CD14-positive monocyte (primary cell): ENCODE measurements at regions not wholly inside any gene's neighbourhood (a gene's known extent, or its start where the extent isn't known, plus 50 kb on each side); places are given as distances from the start of the nearest gene placed in this dataset.

ENCODE experiments used
- DNase-seq, 3 donors: peaks; one replicate each; pipeline ENCODE4 v3.0.0-alpha.2; 2011 to 2022
- H2AFZ ChIP-seq: 2 replicates; pipeline ENCODE4 v1.6.0; 2012; ENCODE audit warnings: mild to moderate bottlenecking, low read depth, low read length, inconsistent platforms; ENCODE audit not compliant: insufficient read depth, poor library complexity, severe bottlenecking
- H3K27ac ChIP-seq, 2 donors: 1 replicate in 1 of 2; 2 replicates in 1 of 2; pipeline ENCODE4 v1.5.1; 2012 to 2013; ENCODE audit warnings: low read length in 2 of 2, control low read depth in 1 of 2, inconsistent platforms in 1 of 2, low read depth in 1 of 2, mild to moderate bottlenecking in 1 of 2
- H3K27me3 ChIP-seq, 2 donors: one replicate each; pipeline versions ENCODE4 v1.6.0 to v1.6.1; 2011 to 2013; ENCODE audit warnings: low read length in 2 of 2; ENCODE audit not compliant: control insufficient read depth in 2 of 2, insufficient read depth in 2 of 2
- H3K36me3 ChIP-seq, 2 donors: replicated peaks in 1 of 2; 1 replicate in 1 of 2; 2 replicates in 1 of 2; pipeline versions ENCODE4 v1.5.1 to v1.6.1; 2012 to 2013; ENCODE audit warnings: low read length in 2 of 2, control low read depth in 1 of 2, inconsistent platforms in 1 of 2, mild to moderate bottlenecking in 1 of 2; ENCODE audit not compliant: insufficient read depth in 2 of 2, control insufficient read depth in 1 of 2
- H3K4me1 ChIP-seq, 2 donors: 1 replicate in 1 of 2; 2 replicates in 1 of 2; pipeline versions ENCODE4 v1.5.1 to v1.6.1; 2012 to 2013; ENCODE audit warnings: low read length in 2 of 2, control low read depth in 1 of 2, inconsistent platforms in 1 of 2, mild to moderate bottlenecking in 1 of 2, moderate library complexity in 1 of 2; ENCODE audit not compliant: insufficient read depth in 2 of 2, control insufficient read depth in 1 of 2
- H3K4me2 ChIP-seq: replicated peaks from 2 replicates; pipeline ENCODE3; 2012; ENCODE audit warnings: low read length, moderate library complexity, mild to moderate bottlenecking; ENCODE audit not compliant: poor library complexity, severe bottlenecking; ENCODE audit errors: extremely low read depth
- H3K4me3 ChIP-seq, 3 experiments: fragments of 200-600 bp in 1 of 3; sonication (generic) in 1 of 3; replicated peaks in 1 of 3; 1 replicate in 2 of 3; 2 replicates in 1 of 3; pipeline ENCODE4 v1.5.1; 2011 to 2013; ENCODE audit warnings: low read length in 3 of 3, mild to moderate bottlenecking in 3 of 3, control low read depth in 2 of 3, low read depth in 2 of 3, inconsistent platforms in 1 of 3, moderate library complexity in 1 of 3
- H3K79me2 ChIP-seq: 2 replicates; pipeline ENCODE4 v1.6.0; 2012; ENCODE audit warnings: mild to moderate bottlenecking, control low read depth, inconsistent platforms, low read length, moderate library complexity; ENCODE audit not compliant: insufficient read depth
- H3K9ac ChIP-seq: 2 replicates; pipeline ENCODE4 v1.6.0; 2017; ENCODE audit warnings: low read length, mild to moderate bottlenecking; ENCODE audit not compliant: insufficient read depth, poor library complexity, severe bottlenecking
- H3K9me3 ChIP-seq, 2 donors: replicated peaks in 1 of 2; 1 replicate in 1 of 2; 2 replicates in 1 of 2; pipeline versions ENCODE4 v1.5.1 to v1.6.1; 2012 to 2013; ENCODE audit warnings: low read length in 2 of 2, control low read depth in 1 of 2; ENCODE audit not compliant: control insufficient read depth in 1 of 2, insufficient read depth in 1 of 2
- H4K20me1 ChIP-seq: 2 replicates; pipeline ENCODE4 v1.6.0; 2012; ENCODE audit warnings: mild to moderate bottlenecking, low read length, control low read depth, moderate library complexity; ENCODE audit not compliant: insufficient read depth
- H3K27ac Mint-ChIP-seq, 7 donors: one replicate each; pipeline ENCODE4 v1.8.0; 2020; ENCODE audit warnings: mild to moderate bottlenecking in 7 of 7, mixed read lengths in 7 of 7, moderate library complexity in 6 of 7, inconsistent platforms in 2 of 7
- H3K27me3 Mint-ChIP-seq, 3 donors: one replicate each; pipeline ENCODE4 v1.8.0; 2021 to 2022; ENCODE audit warnings: low read depth in 3 of 3, mild to moderate bottlenecking in 3 of 3, mixed read lengths in 3 of 3, moderate library complexity in 3 of 3, inconsistent platforms in 1 of 3
- H3K36me3 Mint-ChIP-seq, 2 donors: one replicate each; pipeline ENCODE4 v1.8.0; 2020; ENCODE audit warnings: mixed read lengths in 2 of 2, inconsistent platforms in 1 of 2, mild to moderate bottlenecking in 1 of 2
- H3K4me1 Mint-ChIP-seq: one replicate; pipeline ENCODE4 v1.8.0; 2020; ENCODE audit warnings: mild to moderate bottlenecking, mixed read lengths
- H3K4me3 Mint-ChIP-seq, 2 donors: one replicate each; pipeline ENCODE4 v1.8.0; 2020; ENCODE audit warnings: mild to moderate bottlenecking in 2 of 2, mixed read lengths in 2 of 2, moderate library complexity in 1 of 2
- H3K9me3 Mint-ChIP-seq, 7 donors: one replicate each; pipeline ENCODE4 v1.8.0; 2020 to 2022; ENCODE audit warnings: mixed read lengths in 7 of 7, mild to moderate bottlenecking in 6 of 7, moderate library complexity in 6 of 7, inconsistent platforms in 2 of 7
- CTCF ChIP-seq: fragments of 200-600 bp; IDR thresholded peaks from one replicate; pipeline ENCODE4 v1.8.0; 2022; ENCODE audit warnings: antibody characterized with exemption, mild to moderate bottlenecking
- WGBS: methylation state at CpG from one replicate; pipeline ENCODE4 v1.1.5; 2013; ENCODE audit warnings: missing lambda C conversion rate; ENCODE audit not compliant: insufficient coverage; 5-methylcytosine and 5-hydroxymethylcytosine counted together
- intact Hi-C, 2 donors: fragments of 100-400 bp; cut with micrococcal nuclease; formaldehyde crosslinking; loops; one replicate each; pipeline versions ENCODE4 v1.15.0 to v1.15.1; 2023

- H3K27ac ChIP-seq: no peak overlapping the region
- no peak overlapping the region for H3K4me3 ChIP-seq
- H3K4me1 Mint-ChIP-seq: no peaks in the 10 kb centered on the region
- H3K27me3 Mint-ChIP-seq: peaks cover 0 to 2% (median 0%) of the 10 kb centered on the region in 3 donors
- H3K4me1 ChIP-seq: no peaks in the 10 kb centered on the region
- H3K4me3 Mint-ChIP-seq: no peak overlapping the region
- TF ChIP-seq CTCF: no peak
- H3K9me3 ChIP-seq: no peaks in the 10 kb centered on the region
- WGBS: no CpG with 5 or more reads among the region's 1 CpG
- H3K27ac Mint-ChIP-seq: no peak overlapping the region
- H3K36me3 ChIP-seq: no peaks in the 10 kb centered on the region
- no peak overlapping the region for H3K9ac ChIP-seq
- no peaks in the 10 kb centered on the region for H3K36me3 Mint-ChIP-seq
- DNase-seq: no peak
- H3K79me2 ChIP-seq: no peaks in the 10 kb centered on the region
- H2AFZ ChIP-seq: no peak overlapping the region
- peaks cover 0 to 2% (median 0%) of the 10 kb centered on the region in 7 donors for H3K9me3 Mint-ChIP-seq
- no peaks in the 10 kb centered on the region for H4K20me1 ChIP-seq
- H3K4me2 ChIP-seq: no peak overlapping the region
- intact Hi-C loops: no loop called here
- no peaks in the 10 kb centered on the region for H3K27me3 ChIP-seq
These were observed 471.5 kb upstream of the IL12A start for GRCh38 chr3:159517105-159517504.

GRCh38 chr3:159520638-159521037, 468.0 kb upstream of the IL12A start:
- H3K27me3 ChIP-seq: no peaks in the 10 kb centered on the region
- H3K4me2 ChIP-seq: no peak overlapping the region
- Mint-ChIP-seq H3K4me3 (no peak overlapping the region), H3K9me3 (no peaks in the 10 kb centered on the region), H3K4me1 (no peaks in the 10 kb centered on the region), H3K27ac (no peak overlapping the region), H3K27me3 (no peaks in the 10 kb centered on the region), H3K36me3 (no peaks in the 10 kb centered on the region)
- no peaks in the 10 kb centered on the region for H3K36me3 ChIP-seq
- no peaks in the 10 kb centered on the region for H3K9me3 ChIP-seq
- no peak overlapping the region for H2AFZ ChIP-seq
- no peak overlapping the region for H3K9ac ChIP-seq
- no peak overlapping the region for H3K27ac ChIP-seq
- no peaks in the 10 kb centered on the region for H3K4me1 ChIP-seq
- no CpG with 5 or more reads among the region's 3 CpGs for WGBS
- intact Hi-C loops: no loop called here
- H3K4me3 ChIP-seq: no peak overlapping the region
- no peak for TF ChIP-seq CTCF
- no peak for DNase-seq
- H4K20me1 ChIP-seq: no peaks in the 10 kb centered on the region
- no peaks in the 10 kb centered on the region for H3K79me2 ChIP-seq
